Aorta (tissue), 5 donors: ENCODE measurements at regions not wholly inside any gene's neighbourhood (a gene's known extent, or its start where the extent isn't known, plus 50 kb on each side); places are given as distances from the start of the nearest gene placed in this dataset.

Source experiments
- ATAC-seq: fragments of 200-7000 bp; cut with Tn5 transposase; one replicate; pipeline ENCODE4 v1.9.1; 2022; ENCODE audit warnings: moderate library complexity; ENCODE audit not compliant: low FRiP score
- DNase-seq, 2 donors: peaks; one replicate each; pipeline ENCODE4 v3.0.0-alpha.2; 2020
- H3K27ac ChIP-seq, 2 donors: one replicate each; pipeline ENCODE4 v1.5.1; 2013; ENCODE audit warnings: low read length in 2 of 2, mild to moderate bottlenecking in 2 of 2, moderate library complexity in 2 of 2, control low read depth in 1 of 2, inconsistent platforms in 1 of 2, low read depth in 1 of 2
- H3K27me3 ChIP-seq, 2 donors: one replicate each; pipeline ENCODE4 v1.6.1; 2013; ENCODE audit warnings: control low read depth in 1 of 2, low read length in 1 of 2, mild to moderate bottlenecking in 1 of 2, moderate library complexity in 1 of 2; ENCODE audit not compliant: insufficient read depth in 2 of 2, control insufficient read depth in 1 of 2
- H3K36me3 ChIP-seq, 2 donors: one replicate each; pipeline ENCODE4 v1.6.1; 2013; ENCODE audit warnings: control low read depth in 1 of 2, low read length in 1 of 2, mild to moderate bottlenecking in 1 of 2; ENCODE audit not compliant: insufficient read depth in 2 of 2, control insufficient read depth in 1 of 2
- H3K4me1 ChIP-seq, 2 donors: one replicate each; pipeline ENCODE4 v1.6.1; 2013; ENCODE audit warnings: low read length in 2 of 2, control low read depth in 1 of 2, mild to moderate bottlenecking in 1 of 2, moderate library complexity in 1 of 2; ENCODE audit not compliant: insufficient read depth in 2 of 2, control insufficient read depth in 1 of 2
- H3K4me3 ChIP-seq, 2 donors: one replicate each; pipeline ENCODE4 v1.5.1; 2013; ENCODE audit warnings: low read length in 2 of 2, control low read depth in 1 of 2, mild to moderate bottlenecking in 1 of 2
- H3K9me3 ChIP-seq: one replicate; pipeline ENCODE4 v1.6.1; 2013; ENCODE audit warnings: mild to moderate bottlenecking, low read length; ENCODE audit not compliant: control insufficient read depth
- WGBS, 2 donors: extraction: QIAGEN DNeasy Blood & Tissue Kit; methylation state at CpG; one replicate each; pipeline ENCODE4 v1.1.7; 2013; 5-methylcytosine and 5-hydroxymethylcytosine counted together
- intact Hi-C, 2 donors: fragments of 100-400 bp; cut with DNase I; formaldehyde crosslinking; loops; one replicate each; pipeline versions ENCODE4 v1.14.2 to v1.15.0; 2022
- donor health status: healthy with polysubstance abuse.
- donor health status: Bipolar disorder and iron deficiency.
- donor health status: DM: no; HTN: no; CAD: no.
- donor health status: DM: no; HTN: no; CAD: no.
- donor health status: DM: yes; HTN: yes; CAD: no.

DNA sequence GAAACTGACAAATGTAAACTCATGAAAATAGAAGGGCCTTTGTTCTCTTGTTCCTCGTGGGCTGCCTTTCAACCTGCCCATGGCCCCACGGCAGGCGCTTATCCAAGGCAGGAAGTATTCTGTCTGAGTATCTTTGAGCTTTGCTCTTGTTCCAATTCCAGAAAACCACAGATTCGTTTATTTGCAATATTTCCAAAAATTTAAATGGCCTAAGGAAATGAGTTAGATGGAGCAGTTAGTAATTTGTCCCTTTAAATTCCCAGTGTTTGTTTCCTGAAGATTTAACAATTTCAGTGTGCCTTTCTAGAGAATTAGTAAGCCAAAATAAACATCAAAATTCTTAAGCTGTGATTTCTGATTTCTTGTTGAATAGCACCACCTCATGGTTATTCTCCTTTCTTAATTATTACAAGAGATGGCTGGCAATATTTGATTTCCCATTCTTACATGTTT is 299.4 kb upstream of the RASA1 start:
- Histone ChIP-seq H3K4me3 (no peak overlapping the region), H3K4me1 (no peaks in the 10 kb centered on the region), H3K27ac (no peak overlapping the region), H3K9me3 (no peaks in the 10 kb centered on the region), H3K27me3 (no peaks in the 10 kb centered on the region), H3K36me3 (no peaks in the 10 kb centered on the region)
- DNase-seq (no peak), ATAC-seq (peak; percentile 33)
- intact Hi-C loops = loop anchor here in 1 of 2 donors (5.0 kb wide), 1 partner anchor 274 kb away; no protein-coding TSS in a partner anchor
- WGBS, 2 donors = 4 to 6% methylated on average over 4 of the region's 4 CpGs

DNA sequence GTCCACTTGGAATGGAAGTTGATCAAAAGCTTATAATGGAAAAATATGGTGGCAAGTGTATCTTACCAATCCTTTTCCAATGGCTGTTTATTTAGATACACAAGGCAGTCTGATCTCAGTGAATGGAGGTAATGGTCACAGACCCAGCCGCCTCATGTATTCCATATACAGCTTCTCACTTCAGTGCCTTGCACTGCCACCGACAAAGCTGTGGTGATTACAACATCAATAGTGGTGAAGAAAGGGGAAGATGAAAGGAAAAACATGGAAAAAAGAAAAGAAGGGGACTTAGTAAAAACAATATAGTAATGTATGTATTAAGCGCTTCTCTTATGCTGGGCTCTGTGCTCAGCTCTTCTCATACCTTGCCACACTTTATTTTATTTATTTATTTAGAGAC is 297.3 kb upstream of the RASA1 start:
- no peak for DNase-seq
- no peaks in the 10 kb centered on the region for H3K36me3 ChIP-seq
- WGBS, 2 donors = 91 to 97% methylated on average over 3 of the region's 3 CpGs
- H3K9me3 ChIP-seq = no peaks in the 10 kb centered on the region
- intact Hi-C loops = no loop called here
- no peak overlapping the region for H3K4me3 ChIP-seq
- no peak for ATAC-seq
- no peak overlapping the region for H3K27ac ChIP-seq
- H3K4me1 ChIP-seq = no peaks in the 10 kb centered on the region
- no peaks in the 10 kb centered on the region for H3K27me3 ChIP-seq

DNA sequence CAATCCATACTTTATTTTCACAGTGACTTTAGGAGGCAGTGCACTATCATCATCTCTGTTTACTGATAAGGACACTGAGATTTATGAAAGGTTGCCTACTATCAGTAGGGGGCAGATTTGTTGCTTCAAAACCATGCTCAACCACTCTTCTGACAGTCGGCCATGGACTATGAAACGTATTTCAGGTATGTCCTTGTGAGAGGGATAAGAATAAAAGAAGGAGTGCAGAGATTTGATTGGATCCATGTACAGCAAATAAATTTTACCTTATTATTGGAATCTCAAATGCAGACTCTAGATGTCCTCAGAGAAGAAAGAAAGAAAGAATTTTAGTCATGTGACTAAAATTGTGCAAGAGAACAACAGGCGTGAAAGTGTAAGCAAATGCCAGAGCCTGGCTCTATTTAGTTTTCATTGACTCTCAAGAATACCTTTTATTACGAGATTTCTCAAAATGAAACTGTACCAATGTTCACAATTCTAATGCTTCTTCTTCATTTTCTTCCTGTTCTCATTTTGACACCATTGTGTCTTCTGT is 296.6 kb upstream of the RASA1 start:
- DNase-seq = no peak
- intact Hi-C loops = no loop called here
- H3K4me1 ChIP-seq = no peaks in the 10 kb centered on the region

DNA sequence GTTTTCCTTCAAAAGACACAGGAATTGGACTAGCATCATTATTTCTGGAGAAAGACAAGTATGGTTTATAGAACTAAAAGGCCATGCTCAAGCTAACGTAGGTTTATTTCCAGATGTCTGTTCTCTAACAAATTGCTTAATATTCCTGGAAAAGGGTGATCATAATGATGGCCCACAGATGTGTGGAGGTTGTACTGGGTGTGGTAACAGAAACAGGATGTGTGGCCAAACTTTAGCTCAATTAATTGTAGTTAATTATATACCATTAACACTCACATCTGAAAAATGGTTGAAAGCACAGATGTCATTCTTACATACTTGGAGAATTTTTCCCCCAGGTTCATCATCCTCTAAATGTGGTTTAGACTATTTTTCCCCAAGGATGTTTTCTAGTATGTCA is 292.7 kb upstream of the RASA1 start:
- 54 to 68% methylated on average over 1 of the region's 1 CpG for WGBS, 2 donors

More for the DNA sequence above, 296.6 kb upstream of the RASA1 start:
- 52 to 53% methylated on average over 4 of the region's 4 CpGs for WGBS, 2 donors
- H3K36me3 ChIP-seq = no peaks in the 10 kb centered on the region
- H3K9me3 ChIP-seq = no peaks in the 10 kb centered on the region
- H3K27me3 ChIP-seq = no peaks in the 10 kb centered on the region
- H3K27ac ChIP-seq = no peak overlapping the region
- H3K4me3 ChIP-seq = no peak overlapping the region
- ATAC-seq = no peak

DNA sequence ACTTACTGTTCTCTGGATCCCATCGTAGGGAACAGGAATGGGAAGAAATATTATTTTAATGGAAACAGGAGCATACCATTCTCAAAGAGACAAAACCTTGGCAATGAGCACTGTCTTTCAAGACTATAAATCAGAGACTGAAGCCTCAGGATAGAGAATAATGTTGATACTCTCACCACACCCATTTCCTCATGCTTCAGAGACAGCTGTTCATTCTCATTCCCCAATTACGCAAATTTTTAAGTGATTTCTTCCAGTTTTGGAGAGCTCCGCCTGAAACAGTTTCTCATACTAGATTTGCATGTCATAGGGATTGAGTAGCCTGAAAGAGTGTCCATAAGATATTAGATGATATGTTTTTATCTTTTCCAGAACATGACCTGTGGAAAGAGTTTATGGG is 290.5 kb upstream of the RASA1 start:
- no peak overlapping the region for H3K4me3 ChIP-seq
- H3K36me3 ChIP-seq = no peaks in the 10 kb centered on the region
- H3K9me3 ChIP-seq = peaks cover 2% of the 10 kb centered on the region
- intact Hi-C loops = no loop called here
- no peak for ATAC-seq
- no peak overlapping the region for H3K27ac ChIP-seq
- no peaks in the 10 kb centered on the region for H3K27me3 ChIP-seq
- DNase-seq = no peak
- H3K4me1 ChIP-seq = no peaks in the 10 kb centered on the region
- WGBS, 2 donors = 82 to 83% methylated on average over 3 of the region's 3 CpGs

More for the DNA sequence above, 292.7 kb upstream of the RASA1 start:
- Histone ChIP-seq H3K27ac (no peak overlapping the region), H3K9me3 (no peaks in the 10 kb centered on the region), H3K4me1 (no peaks in the 10 kb centered on the region), H3K27me3 (no peaks in the 10 kb centered on the region), H3K36me3 (no peaks in the 10 kb centered on the region), H3K4me3 (no peak overlapping the region)
- ATAC-seq (no peak), DNase-seq (no peak)
- intact Hi-C loops = no loop called here

DNA sequence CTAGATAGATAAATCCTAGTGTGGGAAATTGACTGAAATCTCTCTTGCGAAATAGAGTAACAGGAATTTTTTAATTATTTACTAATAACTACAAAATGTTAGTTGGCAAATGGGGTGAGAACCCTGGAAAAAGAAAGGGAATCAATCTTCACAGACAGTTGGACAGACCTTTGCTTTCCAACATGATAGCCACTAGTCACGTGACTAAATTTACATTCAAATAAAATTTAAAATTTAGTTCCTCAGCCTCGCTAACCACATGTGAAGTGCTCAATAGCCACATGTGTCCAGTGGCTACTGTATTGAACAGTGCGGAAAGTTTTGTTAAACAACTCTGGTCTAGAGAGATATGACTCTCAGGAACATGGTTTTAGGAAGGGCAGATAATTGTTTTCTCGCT is 289.9 kb upstream of the RASA1 start:
- Histone ChIP-seq H3K4me3 (no peak overlapping the region), H3K4me1 (no peaks in the 10 kb centered on the region), H3K36me3 (no peaks in the 10 kb centered on the region), H3K27ac (no peak overlapping the region), H3K9me3 (peaks cover 2% of the 10 kb centered on the region), H3K27me3 (no peaks in the 10 kb centered on the region)
- no peak for DNase-seq
- intact Hi-C loops = no loop called here
- no peak for ATAC-seq
- 83 to 89% methylated on average over 5 of the region's 5 CpGs for WGBS, 2 donors

DNA sequence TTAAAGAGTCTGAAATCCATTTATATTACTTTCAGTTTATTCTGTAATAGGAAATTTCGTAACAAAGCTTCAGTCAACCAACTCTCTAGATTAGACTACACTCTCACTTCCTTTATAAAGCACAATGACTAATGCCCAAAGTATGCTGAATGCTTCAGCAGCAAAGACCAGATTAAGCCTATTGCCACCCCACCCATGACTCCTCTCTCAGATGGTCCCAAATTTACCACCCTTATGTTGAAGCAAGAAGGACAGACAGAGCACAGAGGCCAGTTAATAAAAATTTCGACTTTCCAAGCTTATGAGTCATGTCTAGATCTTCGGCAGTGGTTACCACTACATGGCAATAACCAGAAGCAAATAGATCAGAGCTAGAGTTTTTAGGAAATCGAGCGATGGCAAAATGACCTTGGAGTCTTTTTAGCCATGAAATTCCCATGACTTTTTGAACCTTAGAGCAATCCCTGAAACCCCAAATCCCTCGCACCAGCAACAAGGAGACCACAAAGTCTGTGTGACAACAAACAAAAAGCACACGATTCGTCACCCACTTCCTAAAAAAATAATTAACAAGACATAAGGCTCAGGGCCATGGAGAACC is 287.8 kb upstream of the RASA1 start:
- Histone ChIP-seq H3K4me1 (no peaks in the 10 kb centered on the region), H3K9me3 (peaks cover 2% of the 10 kb centered on the region), H3K27me3 (no peaks in the 10 kb centered on the region), H3K4me3 (no peak overlapping the region), H3K27ac (no peak overlapping the region), H3K36me3 (no peaks in the 10 kb centered on the region)
- WGBS, 2 donors = 73 to 77% methylated on average over 8 of the region's 8 CpGs
- ATAC-seq (no peak), DNase-seq (no peak)
- intact Hi-C loops = no loop called here

DNA sequence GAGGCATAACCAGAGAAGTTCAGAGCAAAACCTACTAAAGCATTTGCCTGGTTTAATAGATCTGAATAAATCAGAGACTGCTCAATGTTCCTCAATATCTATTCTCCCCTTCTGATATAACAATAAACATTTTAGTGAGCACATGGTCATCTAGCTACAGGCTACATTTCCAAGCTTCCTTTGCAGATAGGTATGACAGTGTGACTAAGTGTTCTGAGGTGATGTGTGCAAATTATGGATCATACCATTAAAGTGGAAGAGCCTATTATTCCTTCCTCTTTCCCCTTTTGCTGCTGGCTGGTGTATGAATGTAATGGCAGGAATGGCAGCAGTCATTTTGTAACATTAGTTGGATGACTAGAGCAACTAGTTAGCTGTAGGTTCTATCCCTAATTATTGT is 285.8 kb upstream of the RASA1 start:
- Histone ChIP-seq H3K27ac (no peak overlapping the region), H3K27me3 (no peaks in the 10 kb centered on the region), H3K36me3 (no peaks in the 10 kb centered on the region), H3K4me1 (no peaks in the 10 kb centered on the region), H3K9me3 (peaks cover 2% of the 10 kb centered on the region), H3K4me3 (no peak overlapping the region)
- intact Hi-C loops = no loop called here
- DNase-seq (no peak), ATAC-seq (no peak)

DNA sequence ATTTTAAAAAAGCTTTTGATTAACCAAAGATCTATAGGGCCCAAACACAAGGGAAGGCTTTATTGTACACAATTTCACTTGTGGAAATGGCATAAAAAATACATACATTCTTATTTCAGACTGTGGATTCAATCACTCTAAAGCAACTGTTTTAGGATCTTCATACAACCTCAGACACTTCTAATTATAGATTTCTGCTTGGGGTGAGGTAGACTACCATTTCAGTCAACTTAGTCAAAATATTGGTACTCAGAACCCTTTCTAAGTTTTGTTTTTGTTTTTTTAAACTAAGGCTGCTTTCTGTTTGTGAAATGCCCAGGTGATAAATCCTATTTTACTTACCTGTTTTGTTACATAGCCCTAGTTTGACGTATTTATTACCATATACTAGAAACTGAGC is 284.5 kb upstream of the RASA1 start:
- no peaks in the 10 kb centered on the region for H3K27me3 ChIP-seq
- H3K4me3 ChIP-seq = no peak overlapping the region
- intact Hi-C loops = no loop called here
- H3K4me1 ChIP-seq = no peaks in the 10 kb centered on the region
- H3K36me3 ChIP-seq = no peaks in the 10 kb centered on the region
- no peak for ATAC-seq
- H3K27ac ChIP-seq = no peak overlapping the region
- 73 to 78% methylated on average over 1 of the region's 1 CpG for WGBS, 2 donors
- H3K9me3 ChIP-seq = peaks cover 2% of the 10 kb centered on the region
- DNase-seq = no peak
